IMR-90 (cell line): ENCODE measurements at regions not wholly inside any gene's neighbourhood (a gene's known extent, or its start where the extent isn't known, plus 50 kb on each side); places are given as distances from the start of the nearest gene placed in this dataset.

Source experiments
- ATAC-seq: fragments of 200-7000 bp; cut with Tn5 transposase; 2 replicates; pipeline ENCODE4 v1.9.1; 2020; ENCODE audit warnings: low read depth, mild to moderate bottlenecking, moderate library complexity
- BruUV-seq: library from RNA; stranded (reverse); fragments of 400-500 nt; replicated peaks from 2 replicates; lab custom pipeline; 2021; lab: Mats Ljungman, UMichigan
- CTCF ChIA-PET: fragments of 300-600 bp; formaldehyde crosslinking; extraction: SDS; loops from one replicate; lab custom pipeline; 2021; ENCODE audit warnings: antibody characterized with exemption; lab: Yijun Ruan, JAX
- POLR2A ChIA-PET: fragments of 300-600 bp; sonication (Branson Sonifier 250); formaldehyde crosslinking; loops from one replicate; lab custom pipeline; 2022; ENCODE audit warnings: antibody characterized with exemption; ENCODE audit not compliant: unreplicated experiment; lab: Charles Lee
- DNase-seq: peaks from one replicate; pipeline ENCODE4 v3.0.0; 2013
- H2AFZ ChIP-seq: replicated peaks from 2 replicates; pipeline ENCODE3; 2013; ENCODE audit warnings: low read length, mild to moderate bottlenecking; ENCODE audit not compliant: poor library complexity
- H2AK5ac ChIP-seq: 2 replicates; pipeline ENCODE4 v1.6.1; 2013; ENCODE audit warnings: low read depth, low read length, inconsistent platforms
- H2AK9ac ChIP-seq: replicated peaks from 2 replicates; pipeline ENCODE3; 2013; ENCODE audit warnings: mild to moderate bottlenecking, low read depth, low read length, moderate library complexity; ENCODE audit not compliant: poor library complexity
- H2BK120ac ChIP-seq: 2 replicates; pipeline ENCODE4 v1.6.1; 2013; ENCODE audit warnings: low read depth, low read length, inconsistent platforms
- H2BK15ac ChIP-seq: 3 replicates; pipeline ENCODE4 v1.6.1; 2013; ENCODE audit warnings: low read depth, low read length, inconsistent platforms
- H2BK20ac ChIP-seq: 2 replicates; pipeline ENCODE4 v1.6.1; 2013; ENCODE audit warnings: low read depth, mild to moderate bottlenecking, inconsistent platforms, low read length, moderate library complexity
- H2BK5ac ChIP-seq: 2 replicates; pipeline ENCODE4 v1.6.1; 2013; ENCODE audit warnings: mild to moderate bottlenecking, low read depth, low read length, inconsistent platforms; ENCODE audit not compliant: poor library complexity, severe bottlenecking
- H3K14ac ChIP-seq: replicated peaks from 2 replicates; pipeline ENCODE4 v1.6.1; 2013; ENCODE audit warnings: low read depth, low read length, inconsistent platforms
- H3K18ac ChIP-seq: 2 replicates; pipeline ENCODE4 v1.6.1; 2013; ENCODE audit warnings: low read depth, low read length, control low read depth
- H3K23ac ChIP-seq: 2 replicates; pipeline ENCODE4 v1.6.1; 2013; ENCODE audit warnings: low read depth, low read length, inconsistent platforms
- H3K27ac ChIP-seq: 2 replicates; pipeline ENCODE4 v1.5.1; 2013; ENCODE audit warnings: mild to moderate bottlenecking, control low read depth, low read length; ENCODE audit not compliant: insufficient read depth
- H3K27me3 ChIP-seq: 2 replicates; pipeline ENCODE4 v1.6.1; 2013; ENCODE audit warnings: low read length; ENCODE audit not compliant: control insufficient read depth, insufficient read depth
- H3K36me3 ChIP-seq: 2 replicates; pipeline ENCODE4 v1.6.1; 2013; ENCODE audit warnings: low read length, mixed read lengths; ENCODE audit not compliant: control insufficient read depth, insufficient read depth
- H3K4ac ChIP-seq: 2 replicates; pipeline ENCODE4 v1.6.1; 2013; ENCODE audit warnings: low read depth, low read length, inconsistent platforms
- H3K4me1 ChIP-seq: 2 replicates; pipeline ENCODE4 v1.6.1; 2013; ENCODE audit warnings: low read length, mixed read lengths; ENCODE audit not compliant: control insufficient read depth, insufficient read depth
- H3K4me2 ChIP-seq: 2 replicates; pipeline ENCODE4 v1.6.1; 2013; ENCODE audit warnings: low read depth, mild to moderate bottlenecking, control low read depth, low read length, moderate library complexity
- H3K4me3 ChIP-seq: 2 replicates; pipeline ENCODE4 v1.5.1; 2013; ENCODE audit warnings: low read depth, mild to moderate bottlenecking, control low read depth, low read length, moderate library complexity; ENCODE audit not compliant: insufficient read depth
- H3K56ac ChIP-seq: 2 replicates; pipeline ENCODE4 v1.6.1; 2013; ENCODE audit warnings: low read length, inconsistent platforms; ENCODE audit not compliant: insufficient read depth; ENCODE audit errors: extremely low read depth
- H3K79me1 ChIP-seq, 2 experiments: 2 replicates each; pipeline ENCODE4 v1.6.1; 2013; ENCODE audit warnings: low read length in 2 of 2, inconsistent platforms in 1 of 2, low read depth in 1 of 2
- H3K9ac ChIP-seq: 2 replicates; pipeline ENCODE4 v1.6.1; 2013; ENCODE audit warnings: low read depth, low read length, control low read depth
- H3K9me1 ChIP-seq: 2 replicates; pipeline ENCODE4 v1.6.1; 2013; ENCODE audit warnings: low read length, inconsistent platforms; ENCODE audit not compliant: insufficient read depth
- H3K9me3 ChIP-seq: 2 replicates; pipeline ENCODE4 v1.6.1; 2013; ENCODE audit warnings: low read length; ENCODE audit not compliant: control insufficient read depth, insufficient read depth
- H4K20me1 ChIP-seq: 2 replicates; pipeline ENCODE4 v1.6.1; 2013; ENCODE audit warnings: low read length, inconsistent platforms; ENCODE audit not compliant: insufficient read depth
- H4K5ac ChIP-seq: 2 replicates; pipeline ENCODE4 v1.6.1; 2013; ENCODE audit warnings: mild to moderate bottlenecking, low read depth, low read length, control low read depth
- H4K8ac ChIP-seq, 2 experiments: 2 replicates each; pipeline ENCODE4 v1.6.1; 2013; ENCODE audit warnings: low read depth in 2 of 2, low read length in 2 of 2, control low read depth in 1 of 2, inconsistent platforms in 1 of 2
- H4K91ac ChIP-seq: 2 replicates; pipeline ENCODE4 v1.6.1; 2013; ENCODE audit warnings: low read depth, low read length, inconsistent platforms; ENCODE audit not compliant: insufficient read depth
- ELK1 ChIP-seq: fragments of 150-350 bp; IDR thresholded peaks from 2 replicates; pipeline ENCODE4 v1.6.1; 2016; ENCODE audit warnings: low read depth, mild to moderate bottlenecking, low read length, moderate library complexity, borderline replicate concordance
- SMC3 ChIP-seq: fragments of 150-350 bp; IDR thresholded peaks from 2 replicates; pipeline ENCODE4 v1.6.1; 2016; ENCODE audit warnings: low read depth, mild to moderate bottlenecking, antibody characterized with exemption, low read length, moderate library complexity
- dilution Hi-C: fragments of 300-500 bp; cut with HindIII; formaldehyde crosslinking; loops from one replicate; pipeline ENCODE4 v1.14.3; 2018; ENCODE audit warnings: low sequenced_read_pairs; ENCODE audit not compliant: unreplicated experiment
- in situ Hi-C: fragments of 300-500 bp; cut with MboI; formaldehyde crosslinking; loops from 3 replicates; pipeline ENCODE4 v1.14.3; 2019; ENCODE audit warnings: low sequenced_read_pairs, inconsistent platforms, mixed read lengths
- intact Hi-C: fragments of 100-400 bp; cut with micrococcal nuclease; formaldehyde crosslinking; loops from 2 replicates; pipeline ENCODE4 v1.10.0; 2022

- no TSS peak for BruUV-seq
- no peaks in the 10 kb centered on the region for H3K4me1 ChIP-seq
- TF ChIP-seq ELK1 (no peak), SMC3 (no peak)
- no peaks in the 10 kb centered on the region for H3K27me3 ChIP-seq
- H3K18ac ChIP-seq, result no peak overlapping the region
- H4K91ac ChIP-seq, result no peak overlapping the region
- no peak overlapping the region for H2AFZ ChIP-seq
- H3K36me3 ChIP-seq, result no peaks in the 10 kb centered on the region
- dilution Hi-C loops, result no loop called here
- no peak for DNase-seq
- H3K4me2 ChIP-seq, result no peak overlapping the region
- H3K56ac ChIP-seq, result no peak overlapping the region
- H2BK5ac ChIP-seq, result no peak overlapping the region
- H3K27ac ChIP-seq, result no peak overlapping the region
- H3K4me3 ChIP-seq, result no peak overlapping the region
- CTCF ChIA-PET, result no interaction called here
- no peaks in the 10 kb centered on the region for H3K9me1 ChIP-seq
- H2BK15ac ChIP-seq, result no peak overlapping the region
- no peak overlapping the region for H2BK20ac ChIP-seq
- intact Hi-C loops, result no loop called here
- H3K23ac ChIP-seq, result no peak overlapping the region
- no peaks in the 10 kb centered on the region for H3K79me1 ChIP-seq
- H2AK5ac ChIP-seq, result no peak overlapping the region
- in situ Hi-C loops, result no loop called here
- no peak overlapping the region for H3K4ac ChIP-seq
- H2BK120ac ChIP-seq, result no peak overlapping the region
- ATAC-seq, result no peak
- no peak overlapping the region for H4K8ac ChIP-seq
- no peaks in the 10 kb centered on the region for H4K20me1 ChIP-seq
- no peak overlapping the region for H2AK9ac ChIP-seq
- no peak overlapping the region for H3K9ac ChIP-seq
- POLR2A ChIA-PET, result no interaction called here
- H3K14ac ChIP-seq, result no peak overlapping the region
- no peak overlapping the region for H4K5ac ChIP-seq
- H3K9me3 ChIP-seq, result peaks cover 7% of the 10 kb centered on the region
Observed at GRCh38 chr2:49355611-49356010, 201.3 kb upstream of the FSHR start.
